GM19395 (cell line): ENCODE measurements at regions not wholly inside any gene's neighbourhood (a gene's known extent, or its start where the extent isn't known, plus 50 kb on each side); places are given as distances from the start of the nearest gene placed in this dataset.

ENCODE experiments used
- ATAC-seq: cut with Tn5 transposase; IDR thresholded peaks from one replicate; pipeline ENCODE4 v1.9.1; 2021; ENCODE audit warnings: mild to moderate bottlenecking, moderate library complexity; ENCODE audit not compliant: unreplicated experiment

- ATAC-seq = no peak
Observed at GRCh38 chr13:99652141-99652540, 150.9 kb downstream of the TM9SF2 start.

GRCh38 chr13:99651016-99651415, 149.7 kb downstream of the TM9SF2 start:
- no peak for ATAC-seq

- no peak for ATAC-seq
Observed at GRCh38 chr13:99650410-99650809, 149.1 kb downstream of the TM9SF2 start.

- ATAC-seq = no peak
Observed at GRCh38 chr13:99648927-99649326, 147.7 kb downstream of the TM9SF2 start.

GRCh38 chr13:99648066-99648665, 146.9 kb downstream of the TM9SF2 start:
- ATAC-seq = no peak

GRCh38 chr13:99647596-99647985, 146.3 kb downstream of the TM9SF2 start:
- ATAC-seq = no peak

GRCh38 chr13:99646866-99647595, 145.8 kb downstream of the TM9SF2 start:
- ATAC-seq = no peak

GRCh38 chr13:99642841-99643240, 141.6 kb downstream of the TM9SF2 start:
- ATAC-seq = no peak

GRCh38 chr13:99642006-99642405, 140.7 kb downstream of the TM9SF2 start:
- no peak for ATAC-seq

GRCh38 chr13:99640260-99640659, 139.0 kb downstream of the TM9SF2 start:
- no peak for ATAC-seq

- ATAC-seq = no peak
Observed at GRCh38 chr13:99639126-99639525, 137.9 kb downstream of the TM9SF2 start.

GRCh38 chr13:99636728-99637353, 135.6 kb downstream of the TM9SF2 start:
- peak; percentile 93 for ATAC-seq

- ATAC-seq = no peak
Observed at GRCh38 chr13:99636306-99636705, 135.0 kb downstream of the TM9SF2 start.

GRCh38 chr13:99634672-99635071, 133.4 kb downstream of the TM9SF2 start:
- ATAC-seq = no peak

- no peak for ATAC-seq
Observed at GRCh38 chr13:99630269-99630898, 129.1 kb downstream of the TM9SF2 start.

GRCh38 chr13:99629641-99630040, 128.4 kb downstream of the TM9SF2 start:
- no peak for ATAC-seq

- ATAC-seq = no peak
Observed at GRCh38 chr13:99628442-99628841, 127.2 kb downstream of the TM9SF2 start.

- ATAC-seq = no peak
Observed at GRCh38 chr13:99626461-99627082, 125.3 kb downstream of the TM9SF2 start.

- ATAC-seq = no peak
Observed at GRCh38 chr13:99624936-99625540, 123.8 kb downstream of the TM9SF2 start.

GRCh38 chr13:99620806-99621205, 119.5 kb downstream of the TM9SF2 start:
- no peak for ATAC-seq

GRCh38 chr13:99619207-99619606, 117.9 kb downstream of the TM9SF2 start:
- no peak for ATAC-seq
